ENCODE measurements at regions not wholly inside any gene's neighbourhood (a gene's known extent, or its start where the extent isn't known, plus 50 kb on each side); places are given as distances from the start of the nearest gene placed in this dataset.

DNA sequence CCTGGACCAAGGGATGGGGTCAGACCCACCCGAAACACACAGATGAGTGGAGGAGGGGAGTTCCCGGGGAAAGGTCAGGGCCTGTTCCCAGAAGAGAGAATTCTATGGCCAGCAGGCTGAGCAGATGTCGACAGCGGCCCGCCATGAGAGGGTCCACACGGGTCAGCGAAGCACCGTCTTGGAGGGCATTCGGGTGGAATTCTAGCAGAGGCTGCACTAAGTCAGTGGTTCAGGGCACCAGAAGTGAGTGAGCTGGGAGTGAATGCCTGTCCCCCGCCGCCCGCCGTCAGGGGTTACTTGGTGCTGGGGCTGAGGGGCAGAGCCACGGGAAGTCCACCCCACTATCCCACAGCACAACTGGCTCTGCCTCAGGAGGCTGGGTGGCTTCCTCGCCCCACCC is 96.2 kb upstream of the VSTM2B start:
- TF ChIP-seq, protein P1, sequence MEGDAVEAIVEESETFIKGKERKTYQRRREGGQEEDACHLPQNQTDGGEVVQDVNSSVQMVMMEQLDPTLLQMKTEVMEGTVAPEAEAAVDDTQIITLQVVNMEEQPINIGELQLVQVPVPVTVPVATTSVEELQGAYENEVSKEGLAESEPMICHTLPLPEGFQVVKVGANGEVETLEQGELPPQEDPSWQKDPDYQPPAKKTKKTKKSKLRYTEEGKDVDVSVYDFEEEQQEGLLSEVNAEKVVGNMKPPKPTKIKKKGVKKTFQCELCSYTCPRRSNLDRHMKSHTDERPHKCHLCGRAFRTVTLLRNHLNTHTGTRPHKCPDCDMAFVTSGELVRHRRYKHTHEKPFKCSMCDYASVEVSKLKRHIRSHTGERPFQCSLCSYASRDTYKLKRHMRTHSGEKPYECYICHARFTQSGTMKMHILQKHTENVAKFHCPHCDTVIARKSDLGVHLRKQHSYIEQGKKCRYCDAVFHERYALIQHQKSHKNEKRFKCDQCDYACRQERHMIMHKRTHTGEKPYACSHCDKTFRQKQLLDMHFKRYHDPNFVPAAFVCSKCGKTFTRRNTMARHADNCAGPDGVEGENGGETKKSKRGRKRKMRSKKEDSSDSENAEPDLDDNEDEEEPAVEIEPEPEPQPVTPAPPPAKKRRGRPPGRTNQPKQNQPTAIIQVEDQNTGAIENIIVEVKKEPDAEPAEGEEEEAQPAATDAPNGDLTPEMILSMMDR (IDR thresholded peaks at IDR 0.05; ENCODE audit: insufficient read depth, low read depth, low read length) = no peak
- TF ChIP-seq EZH2 (IDR thresholded peaks at IDR 0.05; ENCODE audit: insufficient read depth, low read length) = no peak

Data from astrocyte (in vitro differentiated cells and primary cell).